MCF 10A (cell line): ENCODE measurements at regions not wholly inside any gene's neighbourhood (a gene's known extent, or its start where the extent isn't known, plus 50 kb on each side); places are given as distances from the start of the nearest gene placed in this dataset.

Source experiments
- BruUV-seq: library from RNA; stranded (reverse); fragments of 400-500 nt; replicated peaks from 2 replicates; lab custom pipeline; 2021; lab: Mats Ljungman, UMichigan
- CTCF ChIA-PET: fragments of 300-600 bp; sonication (Branson Sonifier 250); formaldehyde crosslinking; extraction: SDS; loops from one replicate; lab custom pipeline; 2021; ENCODE audit warnings: antibody characterized with exemption, inconsistent platforms; lab: Yijun Ruan, JAX
- POLR2A ChIA-PET: fragments of 300-600, 350-650 bp; sonication (Branson Sonifier 250); formaldehyde crosslinking; extraction: SDS; loops from one replicate; lab custom pipeline; 2020; ENCODE audit warnings: antibody characterized with exemption, inconsistent platforms; lab: Yijun Ruan, JAX
- DNase-seq: peaks from one replicate; pipeline ENCODE4 v3.0.0-alpha.2; 2018; ENCODE audit not compliant: unreplicated experiment
- H3K27ac Mint-ChIP-seq: one replicate; pipeline ENCODE4 v1.8.0; 2022; ENCODE audit warnings: mild to moderate bottlenecking, low read depth, mixed read lengths; ENCODE audit not compliant: unreplicated experiment
- H3K27me3 Mint-ChIP-seq: one replicate; pipeline ENCODE4 v1.8.0; 2022; ENCODE audit warnings: mixed read lengths; ENCODE audit not compliant: insufficient read depth, unreplicated experiment
- H3K36me3 Mint-ChIP-seq: one replicate; pipeline ENCODE4 v1.8.0; 2022; ENCODE audit warnings: mild to moderate bottlenecking, moderate library complexity, mixed read lengths; ENCODE audit not compliant: insufficient read depth, unreplicated experiment
- H3K4me1 Mint-ChIP-seq: one replicate; pipeline ENCODE4 v1.8.0; 2022; ENCODE audit warnings: mixed read lengths; ENCODE audit not compliant: insufficient read depth, unreplicated experiment
- H3K4me3 Mint-ChIP-seq: one replicate; pipeline ENCODE4 v1.8.0; 2022; ENCODE audit warnings: mild to moderate bottlenecking, moderate library complexity, mixed read lengths; ENCODE audit not compliant: unreplicated experiment
- H3K9me3 Mint-ChIP-seq: one replicate; pipeline ENCODE4 v1.8.0; 2022; ENCODE audit warnings: mixed read lengths; ENCODE audit not compliant: unreplicated experiment
- intact Hi-C: fragments of 100-400 bp; cut with micrococcal nuclease; formaldehyde crosslinking; loops from 2 replicates; pipeline ENCODE4 v1.14.1; 2022
- TF ChIP-seq, protein P1 (sequence below): fragments of 200-600 bp; IDR thresholded peaks from one replicate; pipeline ENCODE4 v1.8.0; 2022; ENCODE audit warnings: antibody characterized with exemption, mild to moderate bottlenecking; ENCODE audit not compliant: unreplicated experiment

DNA sequence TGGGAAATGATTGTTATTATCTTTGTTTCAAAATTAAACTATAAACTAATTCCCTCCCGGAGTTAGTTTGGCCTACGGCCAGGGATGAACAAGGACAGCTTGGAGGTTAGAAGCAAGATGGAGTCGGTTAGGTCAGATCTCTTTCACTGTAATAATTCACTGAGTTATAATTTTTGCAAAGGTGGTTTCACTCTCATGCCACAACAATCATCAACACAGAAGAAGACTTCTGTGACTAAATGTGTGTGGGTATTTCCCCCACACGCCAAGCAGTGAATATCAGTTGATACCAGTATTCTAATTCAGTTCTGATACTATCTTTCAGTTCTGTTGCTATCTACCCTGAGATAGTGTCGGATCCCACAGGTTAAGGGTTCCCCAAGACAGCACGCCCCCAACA is 215.1 kb downstream of the S1PR1 start:
- Mint-ChIP-seq H3K36me3 (no peaks in the 10 kb centered on the region), H3K27ac (no peak overlapping the region), H3K9me3 (no peaks in the 10 kb centered on the region), H3K4me3 (no peak overlapping the region), H3K27me3 (peaks cover 26% of the 10 kb centered on the region), H3K4me1 (no peaks in the 10 kb centered on the region)
- DNase-seq: no peak
- CTCF ChIA-PET: interaction anchor here (0.9 kb wide), 1 partner anchor 11 kb away, joined by 3 read pairs; no protein-coding TSS in a partner anchor
- TF ChIP-seq, protein P1, sequence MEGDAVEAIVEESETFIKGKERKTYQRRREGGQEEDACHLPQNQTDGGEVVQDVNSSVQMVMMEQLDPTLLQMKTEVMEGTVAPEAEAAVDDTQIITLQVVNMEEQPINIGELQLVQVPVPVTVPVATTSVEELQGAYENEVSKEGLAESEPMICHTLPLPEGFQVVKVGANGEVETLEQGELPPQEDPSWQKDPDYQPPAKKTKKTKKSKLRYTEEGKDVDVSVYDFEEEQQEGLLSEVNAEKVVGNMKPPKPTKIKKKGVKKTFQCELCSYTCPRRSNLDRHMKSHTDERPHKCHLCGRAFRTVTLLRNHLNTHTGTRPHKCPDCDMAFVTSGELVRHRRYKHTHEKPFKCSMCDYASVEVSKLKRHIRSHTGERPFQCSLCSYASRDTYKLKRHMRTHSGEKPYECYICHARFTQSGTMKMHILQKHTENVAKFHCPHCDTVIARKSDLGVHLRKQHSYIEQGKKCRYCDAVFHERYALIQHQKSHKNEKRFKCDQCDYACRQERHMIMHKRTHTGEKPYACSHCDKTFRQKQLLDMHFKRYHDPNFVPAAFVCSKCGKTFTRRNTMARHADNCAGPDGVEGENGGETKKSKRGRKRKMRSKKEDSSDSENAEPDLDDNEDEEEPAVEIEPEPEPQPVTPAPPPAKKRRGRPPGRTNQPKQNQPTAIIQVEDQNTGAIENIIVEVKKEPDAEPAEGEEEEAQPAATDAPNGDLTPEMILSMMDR: no peak
- POLR2A ChIA-PET: interaction anchor here (0.6 kb wide), 1 partner anchor 45 kb away, joined by 3 read pairs; no protein-coding TSS in a partner anchor
- intact Hi-C loops: no loop called here
- no TSS peak for BruUV-seq

DNA sequence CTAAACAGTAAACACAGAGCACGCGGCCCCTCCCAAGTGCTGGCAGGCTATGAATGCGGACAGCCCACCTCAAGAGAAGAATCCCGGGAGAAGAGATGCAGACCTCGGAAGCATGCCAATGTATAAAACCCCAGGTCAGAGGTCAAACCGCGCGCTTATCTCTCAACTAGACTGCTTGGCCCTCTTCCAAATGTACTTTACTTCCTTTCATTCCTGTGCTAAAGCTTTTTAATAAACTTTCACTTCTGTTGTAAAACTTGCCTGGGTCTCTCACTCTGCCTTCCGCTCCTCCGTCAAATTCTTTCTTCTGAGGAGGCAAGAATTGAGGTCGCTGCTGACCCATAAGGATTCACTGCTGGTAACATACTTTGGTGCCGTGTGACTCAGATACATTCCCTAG is 216.0 kb downstream of the S1PR1 start:
- TF ChIP-seq, protein P1: no peak
- Mint-ChIP-seq H3K36me3 (no peaks in the 10 kb centered on the region), H3K9me3 (no peaks in the 10 kb centered on the region)

DNA sequence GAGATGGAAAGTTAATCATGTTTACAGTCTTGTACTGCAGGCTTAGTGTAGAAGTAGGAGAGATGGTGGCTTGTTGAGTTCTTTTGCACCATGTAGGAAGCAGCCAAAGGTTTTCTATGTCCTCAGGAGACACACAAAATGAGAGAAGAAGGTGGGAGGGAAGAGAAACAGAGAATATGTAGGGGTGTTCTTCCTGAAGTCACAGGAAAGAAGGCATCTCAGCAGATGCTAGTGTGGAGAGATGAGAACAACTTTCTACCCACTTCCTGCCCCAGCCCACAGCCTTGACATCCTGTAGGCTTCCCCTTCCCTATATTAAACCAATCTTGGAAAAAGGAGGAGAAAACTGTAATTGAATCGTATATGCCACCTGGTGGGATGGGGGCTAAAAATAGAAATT is 217.0 kb downstream of the S1PR1 start:
- ChIA-PET CTCF (no interaction called here), POLR2A (no interaction called here)
- no peak overlapping the region for H3K27ac Mint-ChIP-seq
- H3K36me3 Mint-ChIP-seq: no peaks in the 10 kb centered on the region
- no peak overlapping the region for H3K4me3 Mint-ChIP-seq
- intact Hi-C loops: no loop called here
- DNase-seq: no peak
- H3K9me3 Mint-ChIP-seq: no peaks in the 10 kb centered on the region
- H3K27me3 Mint-ChIP-seq: peaks cover 7% of the 10 kb centered on the region
- H3K4me1 Mint-ChIP-seq: no peaks in the 10 kb centered on the region
- TF ChIP-seq, protein P1: no peak
- BruUV-seq: no TSS peak

More for the DNA sequence above, 216.0 kb downstream of the S1PR1 start:
- intact Hi-C loops: no loop called here
- CTCF ChIA-PET: interaction anchor here (0.8 to 1.2 kb wide), 3 partner anchors 9 to 53 kb away, joined by 3 read pairs; no protein-coding TSS in a partner anchor
- H3K4me1 Mint-ChIP-seq: no peaks in the 10 kb centered on the region
- POLR2A ChIA-PET: interaction anchor here (0.6 kb wide), 1 partner anchor 46 kb away, joined by 3 read pairs; no protein-coding TSS in a partner anchor
- no peak overlapping the region for H3K4me3 Mint-ChIP-seq
- DNase-seq: no peak
- no peak overlapping the region for H3K27ac Mint-ChIP-seq
- peaks cover 17% of the 10 kb centered on the region for H3K27me3 Mint-ChIP-seq
- no TSS peak for BruUV-seq

DNA sequence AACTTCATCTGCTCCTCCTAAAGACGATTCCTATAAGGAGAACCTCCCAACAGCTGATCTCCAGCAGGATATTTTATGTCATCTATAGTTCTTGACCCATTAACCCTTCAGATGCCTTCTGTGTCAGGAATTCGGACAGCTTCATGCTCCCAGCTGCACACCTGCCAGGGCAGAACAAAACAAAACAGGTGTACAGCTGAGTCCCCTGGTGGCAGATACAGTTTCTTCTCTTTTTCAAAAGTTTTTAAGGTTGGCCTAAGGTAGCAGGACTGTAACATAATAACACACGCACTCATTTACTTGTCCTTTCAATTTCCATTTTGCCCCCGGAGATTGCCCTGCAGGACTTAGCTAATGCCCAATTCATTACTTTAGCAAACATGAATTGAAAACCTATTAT is 218.3 kb downstream of the S1PR1 start:
- Mint-ChIP-seq H3K4me1 (no peaks in the 10 kb centered on the region), H3K27me3 (no peaks in the 10 kb centered on the region), H3K4me3 (no peak overlapping the region), H3K9me3 (no peaks in the 10 kb centered on the region), H3K36me3 (no peaks in the 10 kb centered on the region), H3K27ac (no peak overlapping the region)
- CTCF ChIA-PET: interaction anchor here (0.6 to 1.0 kb wide), 3 partner anchors 21 to 371 kb away, joined by 3 read pairs; no protein-coding TSS in a partner anchor
- no TSS peak for BruUV-seq
- POLR2A ChIA-PET: no interaction called here
- TF ChIP-seq, protein P1: no peak
- DNase-seq: no peak
- intact Hi-C loops: no loop called here
